Adrenal gland (tissue), 9 donors: ENCODE measurements at regions not wholly inside any gene's neighbourhood (a gene's known extent, or its start where the extent isn't known, plus 50 kb on each side); places are given as distances from the start of the nearest gene placed in this dataset.

Source experiments
- DNase-seq, 7 donors: peaks; one replicate each; pipeline ENCODE4 v3.0.0-alpha.2; 2019 to 2020
- H3K27ac ChIP-seq, 5 donors: fragments of 200-600 bp; sonication (generic) in 4 of 5; 1 replicate in 3 of 5; 2 replicates in 2 of 5; pipeline versions ENCODE4 v1.5.1 to v1.8.0; 2016 to 2020; ENCODE audit warnings: mild to moderate bottlenecking in 1 of 5
- H3K27me3 ChIP-seq: fragments of 200-600 bp; 2 replicates; pipeline ENCODE4 v1.8.0; 2021
- H3K36me3 ChIP-seq, 2 donors: fragments of 200-600 bp; replicated peaks in 1 of 2; 1 replicate in 1 of 2; 2 replicates in 1 of 2; pipeline versions ENCODE4 v1.5.1 to v1.8.0; 2018 to 2022
- H3K4me1 ChIP-seq, 2 donors: fragments of 200-600 bp; replicated peaks in 1 of 2; 1 replicate in 1 of 2; 2 replicates in 1 of 2; pipeline versions ENCODE4 v1.5.1 to v1.8.0; 2018 to 2021
- H3K4me3 ChIP-seq, 4 donors: fragments of 200-600 bp; sonication (generic) in 3 of 4; one replicate each; pipeline ENCODE4 v1.5.1; 2016 to 2018
- H3K9me3 ChIP-seq, 3 donors: fragments of 200-600 bp; sonication (generic) in 1 of 3; replicated peaks in 1 of 3; 1 replicate in 2 of 3; 2 replicates in 1 of 3; pipeline versions ENCODE4 v1.5.1 to v1.8.0; 2016 to 2021
- CTCF ChIP-seq, 6 experiments: fragments of 450-650 bp in 4 of 6; fragments of 200-600 bp in 2 of 6; sonication (generic) in 1 of 6; IDR thresholded peaks; 1 replicate in 5 of 6; 2 replicates in 1 of 6; pipeline versions ENCODE4 v1.5.1 to v1.8.0; 2016 to 2021; ENCODE audit warnings: antibody characterized with exemption in 6 of 6, mild to moderate bottlenecking in 2 of 6, moderate library complexity in 1 of 6
- POLR2A ChIP-seq, 2 donors: fragments of 450-650 bp; IDR thresholded peaks; one replicate each; pipeline ENCODE4 v1.6.1; 2017; ENCODE audit warnings: antibody characterized with exemption in 2 of 2, mild to moderate bottlenecking in 2 of 2, moderate library complexity in 1 of 2
- WGBS, 4 donors: extraction: QIAGEN DNeasy Blood & Tissue Kit in 2 of 4; methylation state at CpG; one replicate each; pipeline versions ENCODE4 v1.1.5 to v1.1.7; 2013 to 2017; 5-methylcytosine and 5-hydroxymethylcytosine counted together
- intact Hi-C, 2 donors: fragments of 100-400 bp; cut with DNase I; formaldehyde crosslinking; loops; one replicate each; pipeline versions ENCODE4 v1.14.1 to v1.15.0; 2022 to 2023
- donor health status: healthy with polysubstance abuse.
- donor health status: Bipolar disorder and iron deficiency.
- donor health status: DM: yes; HTN: yes; CAD: no.
- donor health status: DM: no; HTN: no; CAD: no.
- donor health status: DM: no; HTN: no; CAD: no.

DNA sequence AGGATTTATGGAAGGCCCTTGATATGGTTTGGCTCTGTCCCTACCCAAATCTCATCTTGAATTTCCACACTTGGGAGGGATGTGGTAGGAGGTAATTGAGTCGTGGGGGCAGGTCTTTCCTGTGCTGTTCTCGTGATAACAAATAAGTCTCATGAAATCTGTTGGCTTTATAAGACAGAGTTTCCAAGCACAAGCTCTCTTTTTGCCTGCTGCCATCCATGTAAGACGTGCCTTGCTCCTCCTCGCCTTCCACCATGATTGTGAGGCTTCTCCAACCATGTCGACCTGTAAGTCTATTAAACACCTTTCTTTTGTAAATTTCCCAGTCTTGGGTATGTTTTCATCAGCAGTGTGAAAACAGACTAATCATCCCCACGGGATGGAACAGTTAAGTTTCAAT is 557.2 kb upstream of the ISX start:
- Histone ChIP-seq H3K4me3 (no peak overlapping the region), H3K4me1 (no peaks in the 10 kb centered on the region), H3K27me3 (no peaks in the 10 kb centered on the region), H3K9me3 (no peaks in the 10 kb centered on the region), H3K27ac (no peak overlapping the region), H3K36me3 (no peaks in the 10 kb centered on the region)
- intact Hi-C loops = no loop called here
- no peak for TF ChIP-seq POLR2A (IDR thresholded peaks at IDR 0.05)
- no peak for TF ChIP-seq CTCF (IDR thresholded peaks at IDR 0.05)
- WGBS, 4 donors = 55 to 66% (median 62%) methylated on average over 6 of the region's 6 CpGs
- no peak for DNase-seq

GRCh38 chr22:34526681-34527080 is 539.3 kb upstream of the ISX start:
- WGBS, 4 donors = 77 to 87% (median 81%) methylated on average over 2 of the region's 2 CpGs

GRCh38 chr22:34534101-34534500 is 531.9 kb upstream of the ISX start:
- intact Hi-C loops = no loop called here
- no peak overlapping the region for H3K27ac ChIP-seq
- no peaks in the 10 kb centered on the region for H3K36me3 ChIP-seq
- WGBS, 4 donors = 28 to 31% (median 30%) methylated on average over 4 of the region's 4 CpGs
- TF ChIP-seq CTCF (IDR thresholded peaks at IDR 0.05) (no peak), POLR2A (IDR thresholded peaks at IDR 0.05) (no peak)
- no peak overlapping the region for H3K4me3 ChIP-seq
- DNase-seq = no peak
- H3K27me3 ChIP-seq = no peaks in the 10 kb centered on the region
- no peaks in the 10 kb centered on the region for H3K9me3 ChIP-seq
- no peaks in the 10 kb centered on the region for H3K4me1 ChIP-seq

More at GRCh38 chr22:34526681-34527080, 539.3 kb upstream of the ISX start:
- TF ChIP-seq CTCF (IDR thresholded peaks at IDR 0.05) = no peak
- TF ChIP-seq POLR2A (IDR thresholded peaks at IDR 0.05) = no peak
- Histone ChIP-seq H3K36me3 (no peaks in the 10 kb centered on the region), H3K27ac (no peak overlapping the region), H3K4me3 (no peak overlapping the region), H3K27me3 (no peaks in the 10 kb centered on the region), H3K4me1 (no peaks in the 10 kb centered on the region), H3K9me3 (no peaks in the 10 kb centered on the region)
- intact Hi-C loops = no loop called here
- no peak for DNase-seq

- no peak for DNase-seq
- TF ChIP-seq POLR2A (IDR thresholded peaks at IDR 0.05) (no peak), CTCF (IDR thresholded peaks at IDR 0.05) (no peak)
- WGBS, 4 donors = 71 to 81% (median 76%) methylated on average over 4 of the region's 4 CpGs
These were observed 498.6 kb upstream of the ISX start for GRCh38 chr22:34567367-34567766.

More at GRCh38 chr22:34567367-34567766, 498.6 kb upstream of the ISX start:
- Histone ChIP-seq H3K27me3 (no peaks in the 10 kb centered on the region), H3K36me3 (no peaks in the 10 kb centered on the region), H3K27ac (no peak overlapping the region), H3K9me3 (no peaks in the 10 kb centered on the region), H3K4me3 (no peak overlapping the region), H3K4me1 (no peaks in the 10 kb centered on the region)
- intact Hi-C loops = no loop called here
